ENCODE measurements at regions not wholly inside any gene's neighbourhood (a gene's known extent, or its start where the extent isn't known, plus 50 kb on each side); places are given as distances from the start of the nearest gene placed in this dataset.

GRCh38 chr6:137290601-137291261 lies 71.5 kb upstream of the IFNGR1 start:
- no peak for DNase-seq
- no peak for TF ChIP-seq CTCF (IDR thresholded peaks at IDR 0.05; ENCODE audit: low read depth, low read length)
- Histone ChIP-seq H3K27me3 (ENCODE audit: insufficient read depth, low read depth, severe bottlenecking) (no peaks in the 10 kb centered on the region), H3K4me3 (ENCODE audit: low read depth, low read length) (no peak overlapping the region), H3K9me3 (ENCODE audit: severe bottlenecking) (no peaks in the 10 kb centered on the region), H3K27ac (no peak overlapping the region), H3K36me3 (no peaks in the 10 kb centered on the region)

- no peak overlapping the region for H3K27ac ChIP-seq
- H3K4me3 ChIP-seq (ENCODE audit: low read depth, low read length), result no peak overlapping the region
- no peak for DNase-seq
- no peaks in the 10 kb centered on the region for H3K9me3 ChIP-seq (ENCODE audit: severe bottlenecking)
- H3K27me3 ChIP-seq (ENCODE audit: insufficient read depth, low read depth, severe bottlenecking), result no peaks in the 10 kb centered on the region
- no peak for TF ChIP-seq CTCF (IDR thresholded peaks at IDR 0.05; ENCODE audit: low read depth, low read length)
- no peaks in the 10 kb centered on the region for H3K36me3 ChIP-seq
Observed at GRCh38 chr6:137286916-137287315, 67.7 kb upstream of the IFNGR1 start.

- Histone ChIP-seq H3K27ac (no peak overlapping the region), H3K4me3 (ENCODE audit: low read depth, low read length) (no peak overlapping the region), H3K9me3 (ENCODE audit: severe bottlenecking) (no peaks in the 10 kb centered on the region), H3K36me3 (no peaks in the 10 kb centered on the region), H3K27me3 (ENCODE audit: insufficient read depth, low read depth, severe bottlenecking) (no peaks in the 10 kb centered on the region)
- no peak for DNase-seq
- no peak for TF ChIP-seq CTCF (IDR thresholded peaks at IDR 0.05; ENCODE audit: low read depth, low read length)
Observed at GRCh38 chr6:137286368-137286767, 67.2 kb upstream of the IFNGR1 start.

- no peak for TF ChIP-seq CTCF (IDR thresholded peaks at IDR 0.05; ENCODE audit: low read depth, low read length)
Observed at GRCh38 chr6:137284811-137285110, 65.6 kb upstream of the IFNGR1 start.

GRCh38 chr6:137283940-137284810 lies 65.0 kb upstream of the IFNGR1 start:
- TF ChIP-seq CTCF (IDR thresholded peaks at IDR 0.05; ENCODE audit: low read depth, low read length), result no peak
- Histone ChIP-seq H3K36me3 (no peaks in the 10 kb centered on the region), H3K27me3 (ENCODE audit: insufficient read depth, low read depth, severe bottlenecking) (no peaks in the 10 kb centered on the region), H3K9me3 (ENCODE audit: severe bottlenecking) (no peaks in the 10 kb centered on the region), H3K27ac (no peak overlapping the region), H3K4me3 (ENCODE audit: low read depth, low read length) (no peak overlapping the region)
- DNase-seq, result no peak

More at GRCh38 chr6:137284811-137285110, 65.6 kb upstream of the IFNGR1 start:
- Histone ChIP-seq H3K4me3 (ENCODE audit: low read depth, low read length) (no peak overlapping the region), H3K9me3 (ENCODE audit: severe bottlenecking) (no peaks in the 10 kb centered on the region), H3K36me3 (no peaks in the 10 kb centered on the region), H3K27me3 (ENCODE audit: insufficient read depth, low read depth, severe bottlenecking) (no peaks in the 10 kb centered on the region), H3K27ac (no peak overlapping the region)
- no peak for DNase-seq
